OCI-M2 (cell line): ENCODE measurements at regions not wholly inside any gene's neighbourhood (a gene's known extent, or its start where the extent isn't known, plus 50 kb on each side); places are given as distances from the start of the nearest gene placed in this dataset.
"Not testable (repeated sequence)": the region's sequence is repeated elsewhere in the genome, so short reads cannot be mapped to it uniquely, and the experiment has no call there.

Source experiments
- DNase-seq: peaks from one replicate; lab custom pipeline; 2025; ENCODE audit not compliant: unreplicated experiment; lab: John Stamatoyannopoulos, UW

DNA sequence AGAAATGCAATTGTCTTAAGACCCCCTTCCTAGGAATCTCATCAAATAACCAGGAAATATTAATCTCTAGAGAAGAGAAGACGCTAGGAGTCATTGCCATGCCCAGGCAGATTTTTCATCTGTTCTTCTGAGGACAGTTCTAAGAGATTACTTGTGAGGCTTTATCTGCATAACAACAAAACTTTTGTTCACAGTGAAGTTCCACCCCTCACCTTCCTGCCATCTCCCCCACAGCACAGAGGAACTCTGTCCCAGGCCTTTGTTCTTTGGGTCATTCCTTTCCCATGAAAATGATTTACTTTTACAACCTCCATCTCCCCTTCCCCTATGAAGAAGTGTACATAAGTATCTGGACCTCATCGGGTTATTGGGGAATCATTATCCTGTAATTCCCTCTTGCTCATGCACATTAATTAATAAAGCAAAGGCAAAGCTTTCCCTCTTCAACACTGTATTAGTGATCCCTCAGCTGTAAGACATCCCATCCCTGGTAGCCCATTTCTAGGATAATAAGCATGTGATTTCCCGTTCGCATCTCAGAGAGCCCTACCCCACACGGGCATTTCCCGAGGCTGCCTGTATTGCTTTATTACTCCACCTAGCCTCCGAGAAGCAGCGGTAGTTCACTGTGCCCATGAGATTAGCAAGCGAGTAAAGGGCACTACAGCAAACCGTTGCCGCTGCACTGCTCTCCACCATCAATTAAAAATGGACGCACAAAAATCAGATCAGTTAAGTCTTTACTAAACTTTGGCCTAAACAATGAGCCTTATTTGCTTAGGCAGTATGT, 384.4 kb upstream of the CAMK1G start:
- DNase-seq = no peak

DNA sequence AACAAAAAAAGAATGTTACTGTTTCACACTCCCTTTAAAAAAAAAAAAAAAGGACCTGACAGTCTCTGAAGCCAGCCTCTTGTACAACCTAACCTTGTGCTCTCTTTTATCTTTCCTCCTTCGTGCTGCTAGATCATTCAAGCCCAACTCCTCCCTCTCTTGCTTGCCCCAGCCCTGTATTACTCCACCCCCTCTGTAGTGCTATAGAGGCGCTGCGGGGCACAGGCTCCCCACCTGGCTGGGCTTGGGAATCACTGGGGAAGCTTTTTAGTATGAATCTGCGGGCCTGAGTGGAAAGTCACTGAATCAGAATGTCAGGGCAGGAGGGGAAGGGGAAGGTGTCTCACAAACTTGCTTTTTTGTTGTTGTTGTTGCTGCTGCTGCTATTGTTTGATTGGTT, 383.7 kb upstream of the CAMK1G start:
- no peak for DNase-seq

DNA sequence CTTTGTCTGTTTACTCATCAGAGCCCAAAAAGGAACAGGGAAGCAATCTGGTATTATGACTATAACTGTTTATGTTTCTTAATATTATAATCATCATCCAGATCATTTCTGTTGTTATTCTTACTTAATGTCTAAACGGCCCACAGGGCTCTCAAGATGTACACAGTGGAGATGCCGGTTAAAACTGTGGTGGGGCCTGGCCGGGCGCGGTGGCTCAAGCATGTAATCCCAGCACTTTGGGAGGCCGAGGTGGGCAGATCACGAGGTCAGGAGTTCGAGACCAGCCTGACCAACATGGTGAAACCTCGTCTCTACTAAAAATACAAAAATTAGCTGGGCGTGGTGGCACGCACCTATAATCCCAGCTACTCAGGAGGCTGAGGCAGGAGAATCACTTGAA, 381.2 kb upstream of the CAMK1G start:
- not testable (repeated sequence) for DNase-seq

DNA sequence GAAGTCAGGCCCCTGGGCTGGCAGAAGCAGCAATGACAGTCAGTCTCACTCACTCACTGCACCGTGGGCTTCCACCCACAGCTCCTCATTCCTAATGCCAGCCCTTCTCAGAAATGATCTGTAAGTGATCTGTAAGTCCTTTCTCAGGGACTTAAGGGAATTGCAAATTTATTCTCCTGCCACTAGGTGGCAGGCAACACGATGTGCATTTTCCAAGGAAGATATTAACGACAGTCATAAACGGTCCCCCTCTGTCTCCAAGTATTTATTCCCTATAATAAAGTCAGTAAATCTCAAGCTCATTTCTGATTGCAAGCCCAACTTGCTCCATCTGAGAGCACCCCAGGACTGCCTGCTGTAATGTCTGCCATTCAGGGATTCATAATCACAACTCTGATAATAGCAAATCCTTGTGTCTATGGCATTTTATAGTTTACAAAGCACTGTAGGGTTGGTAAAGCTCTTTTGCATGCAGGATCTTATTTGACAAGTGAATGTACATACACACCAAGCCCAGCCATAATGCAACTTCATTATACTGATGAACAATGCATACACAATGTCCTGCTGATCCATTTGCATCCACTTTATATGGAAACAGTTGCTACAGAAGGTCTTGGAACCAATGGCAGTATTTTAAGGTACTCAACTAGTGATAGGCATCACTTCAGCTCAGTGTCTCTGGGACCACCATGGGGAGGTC, 380.5 kb upstream of the CAMK1G start:
- DNase-seq = no peak

DNA sequence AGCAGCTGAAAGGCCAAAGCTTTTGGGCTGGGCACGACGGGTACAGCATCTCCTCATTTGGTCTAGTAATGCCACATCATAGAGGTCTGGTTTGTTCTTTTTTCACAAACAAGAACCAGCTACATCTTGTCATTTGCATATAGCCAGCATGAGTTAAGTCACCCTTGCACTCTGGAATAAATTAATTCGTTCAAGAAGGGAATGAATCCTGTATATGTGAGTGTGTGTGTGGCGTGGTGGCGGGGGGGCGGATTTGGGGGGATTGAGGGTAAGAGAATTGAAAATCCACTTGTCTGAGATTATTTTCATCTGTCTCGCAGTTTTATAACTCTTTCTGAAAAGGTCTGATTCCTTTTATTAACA, 380.0 kb upstream of the CAMK1G start:
- DNase-seq = no peak

DNA sequence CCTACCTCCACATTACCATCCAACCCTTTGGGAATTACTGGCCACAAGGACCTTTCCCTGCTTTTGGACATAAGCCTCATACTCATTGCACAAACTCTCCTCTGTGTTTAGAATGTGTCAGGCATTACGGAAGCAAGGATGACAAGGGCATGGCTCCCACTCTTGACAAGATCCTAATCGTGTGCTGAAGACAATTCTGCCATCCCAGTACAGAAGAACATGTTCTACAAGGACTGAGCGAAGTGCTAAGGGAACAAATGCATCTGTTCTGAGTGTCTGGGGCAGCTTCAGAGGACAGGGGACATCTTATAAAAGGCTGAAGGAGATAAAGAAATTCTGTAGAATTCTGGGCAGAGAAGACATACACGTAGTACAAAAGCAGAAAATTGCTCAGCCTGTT, 378.5 kb upstream of the CAMK1G start:
- no peak for DNase-seq

GRCh38 chr1:209207126-209207700, 376.3 kb upstream of the CAMK1G start:
- DNase-seq = no peak

GRCh38 chr1:209207701-209208286, 375.7 kb upstream of the CAMK1G start:
- DNase-seq = no peak

DNA sequence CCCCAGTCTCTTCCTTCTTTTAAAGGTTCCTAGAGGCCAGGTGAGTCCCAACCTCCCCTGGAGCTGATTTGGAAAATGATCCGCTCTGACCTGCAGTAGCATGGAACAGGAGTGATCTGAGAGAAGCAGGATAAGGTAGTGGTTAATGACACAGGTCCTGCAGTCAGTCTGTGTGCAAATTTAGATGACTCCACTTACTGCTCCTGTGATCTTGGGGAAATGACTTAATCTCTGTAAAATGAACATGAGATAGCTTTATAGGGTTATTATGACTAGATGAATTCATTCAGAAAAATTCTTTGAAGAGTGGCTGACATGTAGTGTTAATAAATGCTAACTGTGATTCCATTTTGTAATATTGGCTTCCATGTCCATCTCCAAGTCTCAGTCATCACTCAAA, 374.9 kb upstream of the CAMK1G start:
- DNase-seq = no peak

DNA sequence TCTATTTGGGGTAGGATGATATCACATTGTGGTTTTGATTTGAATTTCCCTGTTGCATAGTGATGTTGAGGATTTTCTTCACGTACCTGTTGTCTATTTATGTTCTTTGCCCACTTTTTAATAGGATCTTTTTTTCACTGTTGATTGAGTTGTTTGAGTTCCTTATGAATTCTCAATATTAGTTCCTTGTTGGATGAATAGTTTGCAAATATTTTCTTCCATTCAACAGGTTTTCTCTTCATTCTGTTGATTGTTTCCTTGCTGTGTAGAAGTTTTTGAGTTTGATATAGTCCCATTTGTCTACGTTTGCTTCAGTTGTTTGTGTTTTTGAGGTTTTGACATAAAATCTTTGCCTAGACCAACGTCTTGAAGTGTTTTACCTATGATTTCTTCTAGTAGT, 369.5 kb upstream of the CAMK1G start:
- no peak for DNase-seq

DNA sequence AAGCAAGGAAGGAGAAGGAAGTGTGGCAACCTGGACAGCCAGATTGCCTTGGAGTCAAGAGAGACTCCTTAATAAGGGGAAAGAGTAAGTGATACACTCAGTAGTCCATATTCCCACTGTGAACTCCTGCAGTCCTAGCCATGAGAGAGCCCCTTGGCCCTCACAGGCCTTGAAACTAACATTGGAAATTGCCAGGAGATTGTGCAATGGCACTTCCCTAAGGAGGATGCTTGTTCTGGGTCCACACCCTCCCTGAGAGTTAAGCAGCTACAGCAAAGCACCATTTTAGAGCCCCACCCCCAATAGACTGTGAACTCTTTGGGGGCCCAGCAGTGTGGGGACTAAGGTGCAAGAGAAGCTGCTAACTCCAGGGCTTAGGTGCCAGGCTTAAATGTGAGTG, 367.7 kb upstream of the CAMK1G start:
- DNase-seq = no peak

- DNase-seq = no peak
Observed at GRCh38 chr1:209218113-209218512, 365.4 kb upstream of the CAMK1G start.

DNA sequence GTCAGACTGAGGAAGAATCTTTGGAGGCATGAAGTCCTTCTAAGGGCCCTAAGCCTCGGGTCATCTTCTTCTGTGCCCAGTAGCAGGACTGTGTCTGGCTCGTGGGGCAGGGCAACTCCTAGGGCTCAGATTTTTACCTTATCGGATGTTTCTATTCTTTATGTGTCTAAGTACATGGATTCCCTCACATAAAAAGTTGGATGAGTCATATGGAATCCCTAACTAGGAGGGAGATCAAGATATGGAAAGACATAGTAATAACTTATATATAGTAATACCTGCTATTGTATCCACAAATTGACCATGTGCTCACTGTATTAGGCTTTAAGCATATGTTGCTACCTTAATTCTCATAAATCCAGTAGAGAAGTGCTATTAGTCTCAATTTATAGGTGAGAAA, 364.5 kb upstream of the CAMK1G start:
- no peak for DNase-seq

DNA sequence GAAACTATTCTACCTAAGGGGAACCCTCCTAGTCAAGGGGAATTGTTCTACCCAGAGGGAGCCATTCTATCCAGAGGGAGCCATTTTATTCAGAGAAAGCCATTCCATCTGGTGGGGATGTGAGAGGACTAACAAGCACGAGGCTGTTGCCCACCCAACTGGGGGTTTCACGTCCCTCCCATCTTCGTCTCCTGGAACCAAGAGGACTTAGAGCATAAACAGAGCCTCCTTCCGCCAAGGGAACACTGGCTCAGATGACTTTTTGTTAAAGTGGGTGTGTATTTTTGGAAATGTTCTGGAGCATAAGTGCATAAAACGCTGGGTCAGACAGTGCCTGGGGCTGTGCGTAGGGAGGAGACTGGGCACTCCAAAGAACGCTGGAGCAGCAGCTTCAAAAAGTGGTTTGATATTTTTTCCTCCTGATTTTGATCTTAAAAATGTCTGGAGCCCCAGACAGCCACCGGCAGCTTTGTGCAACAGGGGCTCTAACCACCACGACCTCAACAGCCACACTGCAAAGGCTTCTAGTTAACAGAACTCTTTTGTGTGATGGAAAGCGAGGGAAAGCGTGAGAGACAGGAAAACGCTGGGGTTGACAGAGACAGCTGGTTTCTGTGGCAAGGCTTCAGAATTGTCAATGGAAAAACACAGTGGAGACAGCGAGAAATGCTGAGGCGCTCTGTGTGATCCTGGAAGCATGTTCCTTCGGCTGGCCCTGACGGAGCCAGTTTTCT, 363.6 kb upstream of the CAMK1G start:
- DNase-seq = no peak

DNA sequence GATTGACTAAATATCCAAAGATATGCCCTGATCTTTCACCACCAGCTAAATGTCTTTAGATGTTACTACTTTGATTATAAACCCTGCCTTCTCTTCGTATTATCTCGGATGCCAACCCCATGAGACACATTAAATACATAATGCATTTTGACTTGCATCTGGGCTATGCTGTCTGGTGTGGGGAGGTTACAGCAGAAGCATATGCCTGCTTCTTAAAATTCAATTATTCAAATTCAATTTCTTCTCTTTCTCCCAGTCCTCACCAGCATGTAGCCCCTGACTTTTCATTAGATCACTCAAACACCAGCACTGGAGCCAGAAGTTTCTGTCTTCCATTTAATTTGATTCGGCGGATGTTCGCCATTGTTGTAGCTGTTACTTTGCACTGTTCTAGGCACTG, 360.7 kb upstream of the CAMK1G start:
- no peak for DNase-seq

DNA sequence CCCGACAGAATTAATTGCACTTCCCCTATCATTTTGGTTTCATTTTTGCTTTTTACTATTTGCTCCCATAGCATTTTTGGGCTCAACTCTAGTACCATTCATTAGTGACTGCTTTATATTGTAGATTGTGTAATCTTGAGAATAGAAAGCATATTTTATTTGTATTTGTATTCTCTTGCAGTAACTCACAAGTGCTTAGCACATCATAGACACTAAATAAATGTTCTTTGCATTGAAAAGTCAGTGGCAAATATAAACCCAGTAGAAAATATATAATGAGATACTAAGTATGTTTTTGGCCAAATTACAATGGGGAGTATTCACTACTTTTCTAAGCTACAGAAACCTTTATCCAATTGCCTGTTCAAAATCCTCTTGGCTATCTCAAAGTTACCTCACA, 359.7 kb upstream of the CAMK1G start:
- no peak for DNase-seq

DNA sequence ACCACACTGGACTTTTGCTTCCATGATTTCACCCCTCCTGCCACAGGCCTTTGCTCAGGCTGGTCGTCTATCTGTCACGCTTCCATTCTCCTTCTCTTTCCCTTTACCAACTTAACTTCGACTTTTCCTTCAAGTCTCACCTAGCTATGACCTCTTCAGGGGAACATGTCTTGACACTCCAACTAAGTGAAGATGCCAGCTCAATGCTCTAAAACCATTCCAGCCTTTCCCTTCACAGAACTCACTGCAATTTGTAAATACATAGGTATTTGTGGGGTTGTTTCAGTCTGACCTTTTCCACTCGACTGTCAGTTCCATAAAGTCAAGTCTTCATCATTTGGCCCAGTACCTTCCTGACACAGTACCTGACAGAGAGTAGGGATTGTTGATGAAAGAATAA, 358.6 kb upstream of the CAMK1G start:
- no peak for DNase-seq

DNA sequence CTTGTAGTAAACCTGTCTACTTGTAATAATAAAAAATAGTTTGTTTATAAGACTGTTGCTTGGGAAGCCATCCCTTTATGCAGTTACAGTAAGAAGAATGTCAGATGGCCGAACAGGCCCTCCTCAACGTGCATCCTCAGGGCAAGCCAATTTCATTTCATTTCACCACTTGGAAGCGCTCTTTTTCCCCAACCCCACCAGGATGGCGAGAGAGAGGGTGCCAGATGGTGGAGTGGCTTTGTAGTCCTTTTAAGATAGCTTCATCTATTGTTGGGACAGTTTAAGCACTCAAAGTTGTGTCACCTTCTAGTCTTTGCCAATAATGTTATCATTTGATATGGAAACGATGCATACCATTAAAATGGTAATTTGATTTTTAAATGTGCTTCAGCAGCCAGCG, 356.3 kb upstream of the CAMK1G start:
- DNase-seq = no peak

GRCh38 chr1:209227941-209228340, 355.6 kb upstream of the CAMK1G start:
- no peak for DNase-seq

GRCh38 chr1:209229494-209230061, 353.9 kb upstream of the CAMK1G start:
- no peak for DNase-seq

DNA sequence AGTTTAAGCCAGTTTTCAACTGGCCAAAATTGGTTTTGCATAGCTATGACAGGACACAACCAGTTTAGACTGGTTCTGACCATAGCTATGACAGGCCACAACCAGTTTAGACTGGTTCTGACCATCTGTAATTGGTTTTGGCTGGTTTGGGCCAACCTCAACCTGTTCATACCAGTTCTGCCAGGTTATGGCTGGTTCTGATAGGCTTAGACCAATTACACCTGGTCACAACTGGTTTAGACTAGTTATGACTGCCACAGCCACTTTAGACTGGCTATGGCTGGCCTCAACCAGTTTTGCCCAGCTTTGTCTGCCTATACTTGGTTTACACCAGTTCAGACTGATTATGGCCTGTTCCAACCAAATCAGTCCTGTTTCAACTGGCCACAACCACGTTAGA, 353.2 kb upstream of the CAMK1G start:
- no peak for DNase-seq
